Right atrium auricular region (tissue), 2 donors: ENCODE measurements at regions not wholly inside any gene's neighbourhood (a gene's known extent, or its start where the extent isn't known, plus 50 kb on each side); places are given as distances from the start of the nearest gene placed in this dataset.

Experiments used
- DNase-seq: peaks from one replicate; pipeline ENCODE4 v3.0.0-alpha.2; 2019; ENCODE audit warnings: low spot score
- H3K27ac ChIP-seq, 2 donors: fragments of 200-600 bp; sonication (generic); 1 replicate in 1 of 2; 2 replicates in 1 of 2; pipeline ENCODE4 v1.5.1; 2016 to 2019
- H3K27me3 ChIP-seq, 2 donors: fragments of 200-600 bp; sonication (generic); one replicate each; pipeline versions ENCODE4 v1.5.1 to v1.6.0; 2017 to 2019
- H3K36me3 ChIP-seq: fragments of 200-600 bp; sonication (generic); one replicate; pipeline ENCODE4 v1.5.1; 2016
- H3K4me1 ChIP-seq, 2 donors: fragments of 200-600 bp; sonication (generic); one replicate each; pipeline versions ENCODE4 v1.5.1 to v1.6.0; 2017 to 2019
- H3K4me3 ChIP-seq, 2 donors: fragments of 200-600 bp; sonication (generic); 1 replicate in 1 of 2; 2 replicates in 1 of 2; pipeline ENCODE4 v1.5.1; 2017 to 2019; ENCODE audit warnings: mild to moderate bottlenecking in 1 of 2, moderate library complexity in 1 of 2
- H3K9me3 ChIP-seq, 2 donors: fragments of 200-600 bp; sonication (generic); one replicate each; pipeline ENCODE4 v1.5.1; 2019
- TF ChIP-seq, protein P1 (sequence below), 2 donors: fragments of 200-600 bp; sonication (generic); IDR thresholded peaks; one replicate each; pipeline ENCODE4 v1.5.1; 2019; ENCODE audit warnings: antibody characterized with exemption in 2 of 2

DNA sequence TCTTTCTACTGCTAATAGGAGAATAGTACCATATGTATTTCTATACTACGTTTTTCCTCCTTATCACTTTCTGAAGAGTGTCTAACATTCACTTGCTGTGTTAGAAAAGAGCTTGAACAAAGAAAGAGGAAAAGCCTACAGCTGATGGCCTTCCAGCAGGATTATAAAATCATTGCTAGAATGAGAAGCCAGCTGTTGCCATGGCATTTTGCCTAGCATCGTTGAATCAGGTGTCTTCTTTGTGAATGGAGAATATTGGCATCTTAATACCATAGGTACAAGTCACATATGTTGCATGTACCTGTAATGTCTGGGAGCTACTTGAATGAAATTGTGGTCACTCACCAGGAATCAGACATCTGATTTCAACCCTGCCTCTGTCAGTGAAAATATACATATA, 1174.9 kb downstream of the PCDH17 start:
- H3K36me3 ChIP-seq, result no peaks in the 10 kb centered on the region
- no peak overlapping the region for H3K27ac ChIP-seq
- no peak overlapping the region for H3K4me3 ChIP-seq
- H3K4me1 ChIP-seq, result no peaks in the 10 kb centered on the region
- H3K9me3 ChIP-seq, result no peaks in the 10 kb centered on the region
- DNase-seq, result no peak
- H3K27me3 ChIP-seq, result no peaks in the 10 kb centered on the region
- TF ChIP-seq, protein P1, sequence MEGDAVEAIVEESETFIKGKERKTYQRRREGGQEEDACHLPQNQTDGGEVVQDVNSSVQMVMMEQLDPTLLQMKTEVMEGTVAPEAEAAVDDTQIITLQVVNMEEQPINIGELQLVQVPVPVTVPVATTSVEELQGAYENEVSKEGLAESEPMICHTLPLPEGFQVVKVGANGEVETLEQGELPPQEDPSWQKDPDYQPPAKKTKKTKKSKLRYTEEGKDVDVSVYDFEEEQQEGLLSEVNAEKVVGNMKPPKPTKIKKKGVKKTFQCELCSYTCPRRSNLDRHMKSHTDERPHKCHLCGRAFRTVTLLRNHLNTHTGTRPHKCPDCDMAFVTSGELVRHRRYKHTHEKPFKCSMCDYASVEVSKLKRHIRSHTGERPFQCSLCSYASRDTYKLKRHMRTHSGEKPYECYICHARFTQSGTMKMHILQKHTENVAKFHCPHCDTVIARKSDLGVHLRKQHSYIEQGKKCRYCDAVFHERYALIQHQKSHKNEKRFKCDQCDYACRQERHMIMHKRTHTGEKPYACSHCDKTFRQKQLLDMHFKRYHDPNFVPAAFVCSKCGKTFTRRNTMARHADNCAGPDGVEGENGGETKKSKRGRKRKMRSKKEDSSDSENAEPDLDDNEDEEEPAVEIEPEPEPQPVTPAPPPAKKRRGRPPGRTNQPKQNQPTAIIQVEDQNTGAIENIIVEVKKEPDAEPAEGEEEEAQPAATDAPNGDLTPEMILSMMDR (IDR thresholded peaks at IDR 0.05), result no peak

DNA sequence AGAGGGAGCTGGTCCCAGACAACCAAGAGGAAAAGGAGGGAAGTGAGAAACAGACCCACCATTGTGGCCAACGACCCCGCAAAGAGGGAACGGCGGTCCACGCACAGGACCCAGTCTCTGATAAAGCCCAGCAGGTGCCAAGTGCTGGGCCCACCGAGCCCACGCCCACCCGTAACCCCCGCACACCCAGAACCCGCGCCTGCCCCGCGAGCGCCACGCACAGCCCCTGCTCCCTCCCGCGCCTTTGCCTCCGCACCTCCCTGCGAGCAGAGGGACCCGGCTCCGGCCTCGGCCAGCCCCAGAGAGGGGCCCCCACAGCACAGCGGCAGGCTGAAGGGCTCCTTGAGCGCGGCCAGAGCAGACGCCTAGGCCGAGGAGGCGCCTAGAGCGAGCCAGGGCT, 1192.2 kb downstream of the PCDH17 start:
- no peak for DNase-seq

DNA sequence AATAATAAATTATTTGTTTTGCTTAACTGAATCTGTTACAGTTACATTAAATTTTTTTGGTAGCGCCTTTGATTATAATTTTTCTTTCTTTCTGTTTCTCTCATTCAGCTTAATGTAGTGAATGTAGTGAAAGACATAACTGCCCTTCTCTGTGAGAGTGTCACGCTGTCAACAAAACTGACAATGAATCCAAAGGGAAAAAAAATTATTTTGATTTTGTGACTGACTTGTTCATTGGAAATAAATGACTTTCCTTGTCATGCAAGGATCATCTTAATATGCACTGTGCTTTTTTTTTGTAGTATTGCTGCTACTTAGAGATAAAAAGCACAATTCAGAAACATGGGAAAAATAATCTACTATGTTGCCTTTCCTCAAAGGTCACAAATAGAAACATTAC, 1196.4 kb downstream of the PCDH17 start:
- H3K27me3 ChIP-seq, result no peaks in the 10 kb centered on the region
- H3K9me3 ChIP-seq, result no peaks in the 10 kb centered on the region
- no peak overlapping the region for H3K4me3 ChIP-seq
- no peak for DNase-seq
- no peaks in the 10 kb centered on the region for H3K36me3 ChIP-seq
- TF ChIP-seq, protein P1 (IDR thresholded peaks at IDR 0.05), result no peak
- no peaks in the 10 kb centered on the region for H3K4me1 ChIP-seq
- H3K27ac ChIP-seq, result no peak overlapping the region

More for the DNA sequence above, 1192.2 kb downstream of the PCDH17 start:
- H3K9me3 ChIP-seq, result no peaks in the 10 kb centered on the region
- H3K27me3 ChIP-seq, result no peaks in the 10 kb centered on the region
- no peaks in the 10 kb centered on the region for H3K36me3 ChIP-seq
- H3K4me3 ChIP-seq, result no peak overlapping the region
- H3K27ac ChIP-seq, result no peak overlapping the region
- H3K4me1 ChIP-seq, result no peaks in the 10 kb centered on the region
- TF ChIP-seq, protein P1 (IDR thresholded peaks at IDR 0.05), result no peak

DNA sequence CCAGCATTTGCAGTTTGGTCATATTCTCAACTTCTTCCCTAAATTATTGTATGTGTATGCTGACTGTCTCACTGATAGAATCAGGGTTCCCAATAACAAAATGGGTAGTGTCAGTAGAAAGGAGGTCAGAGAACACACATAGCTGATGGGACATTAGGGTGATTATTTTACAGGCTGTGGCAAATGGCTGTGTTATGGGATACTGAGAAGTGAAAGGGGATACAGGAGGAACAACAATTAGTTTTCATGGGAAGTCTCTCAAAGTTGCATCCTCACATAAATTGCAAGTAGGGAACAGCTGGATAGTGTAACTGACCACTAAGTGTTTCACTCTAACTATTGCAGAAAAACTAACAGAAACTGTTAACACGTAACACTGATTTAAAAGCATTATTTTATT, 1199.3 kb downstream of the PCDH17 start:
- Histone ChIP-seq H3K27me3 (no peaks in the 10 kb centered on the region), H3K27ac (no peak overlapping the region), H3K4me1 (no peaks in the 10 kb centered on the region), H3K4me3 (no peak overlapping the region), H3K36me3 (no peaks in the 10 kb centered on the region), H3K9me3 (no peaks in the 10 kb centered on the region)
- TF ChIP-seq, protein P1 (IDR thresholded peaks at IDR 0.05), result no peak
- DNase-seq, result no peak

DNA sequence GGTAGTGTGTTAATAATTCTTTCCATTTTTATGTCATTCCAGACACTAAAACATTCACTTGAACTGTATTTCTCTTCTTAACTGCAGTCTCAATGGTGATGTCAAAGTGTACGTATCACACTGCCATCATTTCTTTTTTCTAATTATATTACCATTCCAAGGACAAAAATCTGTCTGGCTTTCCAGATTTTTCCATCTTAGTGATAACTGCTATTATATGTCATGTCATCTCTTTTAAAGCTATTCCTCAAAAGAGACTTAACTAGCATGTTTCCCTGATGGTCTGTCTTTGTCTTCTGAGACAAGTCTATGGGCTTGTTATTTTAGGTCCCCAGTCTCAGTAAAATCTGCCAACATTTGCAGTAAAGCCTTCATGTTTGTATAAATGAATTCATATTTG, 1207.1 kb downstream of the PCDH17 start:
- DNase-seq, result no peak
- TF ChIP-seq, protein P1 (IDR thresholded peaks at IDR 0.05), result no peak
- Histone ChIP-seq H3K27me3 (no peaks in the 10 kb centered on the region), H3K4me3 (no peak overlapping the region), H3K36me3 (no peaks in the 10 kb centered on the region), H3K9me3 (no peaks in the 10 kb centered on the region), H3K4me1 (no peaks in the 10 kb centered on the region), H3K27ac (no peak overlapping the region)

DNA sequence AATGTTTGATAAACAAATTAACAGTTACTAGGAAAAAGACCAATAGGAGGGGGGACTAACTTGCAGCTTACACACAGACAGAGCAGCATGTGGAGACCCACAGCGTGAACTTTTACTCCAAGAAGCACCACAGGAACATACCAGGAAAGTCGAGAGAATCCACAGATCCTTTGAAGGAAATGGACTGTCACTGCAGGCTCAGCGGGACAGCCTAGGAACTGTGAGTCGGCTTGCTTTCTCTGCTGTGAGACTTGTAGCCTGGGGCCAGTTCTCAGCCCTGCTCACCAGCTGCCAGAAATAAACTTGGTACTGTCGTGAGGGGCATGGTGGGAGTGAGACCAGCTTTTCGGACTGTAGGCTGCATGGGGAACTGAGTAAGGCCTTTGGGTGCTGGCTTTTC, 1211.5 kb downstream of the PCDH17 start:
- no peak for DNase-seq
- H3K27me3 ChIP-seq, result no peaks in the 10 kb centered on the region
- TF ChIP-seq, protein P1 (IDR thresholded peaks at IDR 0.05), result no peak
- H3K4me3 ChIP-seq, result no peak overlapping the region
- peaks cover 0 to 22% of the 10 kb centered on the region in 2 donors for H3K9me3 ChIP-seq
- H3K36me3 ChIP-seq, result no peaks in the 10 kb centered on the region
- no peaks in the 10 kb centered on the region for H3K4me1 ChIP-seq
- no peak overlapping the region for H3K27ac ChIP-seq
